K562 (cell line): ENCODE measurements at regions not wholly inside any gene's neighbourhood (a gene's known extent, or its start where the extent isn't known, plus 50 kb on each side); places are given as distances from the start of the nearest gene placed in this dataset.
A peak's percentile ranks its signal among the peaks of the same experiment; 100 is the strongest.

Experiments
- ARID2 ChIP-seq: fragments of 450-650 bp; IDR thresholded peaks from 2 replicates; pipeline ENCODE4 v1.6.1; 2017; ENCODE audit warnings: antibody characterized with exemption, mild to moderate bottlenecking
- ARNT ChIP-seq, 2 experiments: fragments of 450-650 bp; IDR thresholded peaks; 2 replicates each; pipeline ENCODE4 v1.6.1; 2016; ENCODE audit warnings: mild to moderate bottlenecking in 1 of 2
- CBX3 ChIP-seq, 2 experiments: IDR thresholded peaks; 1 replicate in 1 of 2; 2 replicates in 1 of 2; pipeline ENCODE4 v1.6.1; 2012; ENCODE audit warnings: inconsistent platforms in 2 of 2, low read length in 2 of 2, borderline replicate concordance in 1 of 2, control low read depth in 1 of 2
- DNMT1 ChIP-seq: fragments of 450-650 bp; IDR thresholded peaks from 2 replicates; pipeline ENCODE4 v1.6.1; 2016; ENCODE audit warnings: antibody characterized with exemption, mild to moderate bottlenecking
- GTF2F1 ChIP-seq: IDR thresholded peaks from 2 replicates; pipeline ENCODE4 v1.6.1; 2011; ENCODE audit warnings: low read depth, low read length, improper control_type of control experiment
- HMG20B ChIP-seq: fragments of 250-450 bp; sonication (Bioruptor Pico); IDR thresholded peaks from 2 replicates; pipeline ENCODE4 v1.5.0; 2021; ENCODE audit warnings: mild to moderate bottlenecking
- HNRNPUL1 ChIP-seq: fragments of 200-400 bp; formaldehyde crosslinking; IDR thresholded peaks from 2 replicates; pipeline ENCODE4 v1.6.1; 2017; ENCODE audit warnings: low read length
- MCM3 ChIP-seq: fragments of 450-650 bp; IDR thresholded peaks from 2 replicates; pipeline ENCODE4 v1.6.1; 2016
- MYC ChIP-seq, 2 experiments: fragments of 250-450 bp in 1 of 2; sonication (Bioruptor Pico) in 1 of 2; IDR thresholded peaks; 2 replicates each; pipeline versions ENCODE4 v1.5.1 to v1.6.1; 2012 to 2021; ENCODE audit warnings: low read depth in 2 of 2, borderline replicate concordance in 1 of 2, improper control_type of control experiment in 1 of 2, low read length in 1 of 2, mild to moderate bottlenecking in 1 of 2, moderate library complexity in 1 of 2
- RBFOX2 ChIP-seq: fragments of 200-400 bp; formaldehyde crosslinking; IDR thresholded peaks from 2 replicates; pipeline ENCODE4 v1.6.1; 2017; ENCODE audit warnings: low read depth, mild to moderate bottlenecking, low read length, moderate library complexity
- SIN3B ChIP-seq: fragments of 450-650 bp; IDR thresholded peaks from 2 replicates; pipeline ENCODE4 v1.6.1; 2017; ENCODE audit warnings: low read depth, mild to moderate bottlenecking, moderate library complexity
- THRAP3 ChIP-seq: fragments of 450-650 bp; IDR thresholded peaks from 2 replicates; pipeline ENCODE4 v1.6.1; 2016; ENCODE audit warnings: mild to moderate bottlenecking, inconsistent platforms, borderline replicate concordance
- ZNF23 ChIP-seq: fragments of 250-450 bp; sonication (Bioruptor Pico); IDR thresholded peaks from 2 replicates; pipeline ENCODE4 v1.4.0; 2020; ENCODE audit warnings: mild to moderate bottlenecking
- ZNF57 ChIP-seq: fragments of 450-650 bp; formaldehyde crosslinking; IDR thresholded peaks from 2 replicates; pipeline ENCODE4 v1.4.0; 2020; ENCODE audit warnings: mild to moderate bottlenecking, moderate library complexity
- TF ChIP-seq, protein P1 (sequence below), 2 experiments: IDR thresholded peaks; 2 replicates each; pipeline ENCODE4 v1.6.1; 2012; ENCODE audit warnings: improper control_type of control experiment in 2 of 2, low read depth in 2 of 2, low read length in 2 of 2, borderline replicate concordance in 1 of 2
- TF ChIP-seq, protein P2 (sequence below): fragments of 450-650 bp; formaldehyde crosslinking; IDR thresholded peaks from 2 replicates; pipeline ENCODE4 v1.4.0; 2020; ENCODE audit warnings: mild to moderate bottlenecking, moderate library complexity
- TF ChIP-seq, protein P3 (sequence below): sonication (generic); formaldehyde crosslinking; IDR thresholded peaks from 2 replicates; pipeline ENCODE4 v1.8.1; 2023; ENCODE audit warnings: mild to moderate bottlenecking, missing genetic modification reagents

DNA sequence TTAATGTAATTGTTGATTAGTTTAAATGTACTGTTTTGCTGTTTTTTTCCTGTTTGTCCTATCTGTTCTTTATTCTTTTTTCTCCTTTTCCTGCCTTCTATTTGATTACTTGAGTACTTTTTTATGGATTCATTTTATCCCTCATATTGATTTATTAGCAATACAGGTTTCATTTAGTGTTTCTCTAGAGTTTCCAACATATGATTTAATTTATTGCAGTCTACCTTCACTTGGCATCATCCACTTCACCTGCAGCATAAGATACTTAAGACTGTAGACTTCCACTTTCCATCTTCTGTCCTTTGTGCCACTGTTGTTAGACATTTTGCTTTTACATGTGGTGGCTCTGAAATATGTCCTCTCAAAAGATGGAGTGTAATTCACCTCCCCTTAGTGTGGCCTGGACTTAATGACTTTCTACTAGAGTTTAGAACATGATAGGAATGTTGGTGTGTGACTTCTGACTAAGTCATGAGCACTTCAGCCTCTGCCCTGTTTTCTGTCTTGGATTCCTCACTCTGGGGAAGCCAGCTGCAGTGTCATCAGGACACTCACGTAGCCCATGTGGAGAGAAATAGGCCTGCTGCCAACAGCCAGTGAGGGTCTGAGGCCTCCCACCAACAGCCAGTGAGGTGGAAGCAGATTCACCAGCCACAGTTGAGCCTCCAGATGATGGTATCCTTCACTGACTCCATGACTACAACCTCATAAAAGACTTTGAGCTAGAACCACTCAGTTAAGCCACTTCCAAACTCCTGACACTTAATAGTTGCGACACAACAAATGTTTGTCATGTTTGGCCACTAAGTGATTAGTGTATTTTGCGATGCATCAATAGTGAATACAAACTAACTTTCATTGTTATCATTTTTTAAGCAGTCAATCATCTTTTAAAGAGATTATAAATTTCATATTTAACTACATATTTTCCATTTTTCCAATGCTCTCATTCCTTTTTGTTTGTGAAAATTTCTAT is 643.5 kb upstream of the DPP6 start (continued):
- TF ChIP-seq THRAP3, result peak; percentile 93; the same call in 1 of the 2 replicates
- no peak for TF ChIP-seq ARID2
- TF ChIP-seq HMG20B (CRISPR knock-in tag), result 0 out of 2 replicates have a peak, but pooled peaks have one; percentile 19
- TF ChIP-seq, protein P1, sequence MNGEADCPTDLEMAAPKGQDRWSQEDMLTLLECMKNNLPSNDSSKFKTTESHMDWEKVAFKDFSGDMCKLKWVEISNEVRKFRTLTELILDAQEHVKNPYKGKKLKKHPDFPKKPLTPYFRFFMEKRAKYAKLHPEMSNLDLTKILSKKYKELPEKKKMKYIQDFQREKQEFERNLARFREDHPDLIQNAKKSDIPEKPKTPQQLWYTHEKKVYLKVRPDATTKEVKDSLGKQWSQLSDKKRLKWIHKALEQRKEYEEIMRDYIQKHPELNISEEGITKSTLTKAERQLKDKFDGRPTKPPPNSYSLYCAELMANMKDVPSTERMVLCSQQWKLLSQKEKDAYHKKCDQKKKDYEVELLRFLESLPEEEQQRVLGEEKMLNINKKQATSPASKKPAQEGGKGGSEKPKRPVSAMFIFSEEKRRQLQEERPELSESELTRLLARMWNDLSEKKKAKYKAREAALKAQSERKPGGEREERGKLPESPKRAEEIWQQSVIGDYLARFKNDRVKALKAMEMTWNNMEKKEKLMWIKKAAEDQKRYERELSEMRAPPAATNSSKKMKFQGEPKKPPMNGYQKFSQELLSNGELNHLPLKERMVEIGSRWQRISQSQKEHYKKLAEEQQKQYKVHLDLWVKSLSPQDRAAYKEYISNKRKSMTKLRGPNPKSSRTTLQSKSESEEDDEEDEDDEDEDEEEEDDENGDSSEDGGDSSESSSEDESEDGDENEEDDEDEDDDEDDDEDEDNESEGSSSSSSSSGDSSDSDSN (IDR thresholded peaks at IDR 0.05; ENCODE audit: borderline replicate concordance in 1 of 2, low read depth in 2 of 2, low read length in 2 of 2), result no peak
- no peak for TF ChIP-seq DNMT1
- TF ChIP-seq ARNT (IDR thresholded peaks at IDR 0.05), result no peak
- 0 out of 2 replicates have a peak, but pooled peaks have one; percentile 74 for TF ChIP-seq HNRNPUL1
- TF ChIP-seq RBFOX2, result peak; percentile 66
- TF ChIP-seq MCM3, result no peak
- peak in 1 of 2 experiments; percentile 87; a peak in 2 of 3 replicates for TF ChIP-seq CBX3 (IDR thresholded peaks at IDR 0.05; ENCODE audit: borderline replicate concordance in 1 of 2, low read length in 2 of 2)
- TF ChIP-seq, protein P2, sequence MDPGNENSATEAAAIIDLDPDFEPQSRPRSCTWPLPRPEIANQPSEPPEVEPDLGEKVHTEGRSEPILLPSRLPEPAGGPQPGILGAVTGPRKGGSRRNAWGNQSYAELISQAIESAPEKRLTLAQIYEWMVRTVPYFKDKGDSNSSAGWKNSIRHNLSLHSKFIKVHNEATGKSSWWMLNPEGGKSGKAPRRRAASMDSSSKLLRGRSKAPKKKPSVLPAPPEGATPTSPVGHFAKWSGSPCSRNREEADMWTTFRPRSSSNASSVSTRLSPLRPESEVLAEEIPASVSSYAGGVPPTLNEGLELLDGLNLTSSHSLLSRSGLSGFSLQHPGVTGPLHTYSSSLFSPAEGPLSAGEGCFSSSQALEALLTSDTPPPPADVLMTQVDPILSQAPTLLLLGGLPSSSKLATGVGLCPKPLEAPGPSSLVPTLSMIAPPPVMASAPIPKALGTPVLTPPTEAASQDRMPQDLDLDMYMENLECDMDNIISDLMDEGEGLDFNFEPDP (CRISPR knock-in tag), result peak; percentile 73
- TF ChIP-seq SIN3B, result no peak
- 0 out of 2 replicates have a peak, but pooled peaks have one; percentile 23 for TF ChIP-seq GTF2F1
- TF ChIP-seq ZNF23 (CRISPR knock-in tag), result 0 out of 2 replicates have a peak, but pooled peaks have one; percentile 11
- TF ChIP-seq MYC (IDR thresholded peaks at IDR 0.05; ENCODE audit: low read depth, low read length), result peak; percentile 44; the same call in 1 of the 2 replicates
- peak; percentile 61; the same call in 1 of the 2 replicates for TF ChIP-seq MYC (CRISPR knock-in tag; IDR thresholded peaks at IDR 0.05; ENCODE audit: borderline replicate concordance, low read depth)
- TF ChIP-seq, protein P3, sequence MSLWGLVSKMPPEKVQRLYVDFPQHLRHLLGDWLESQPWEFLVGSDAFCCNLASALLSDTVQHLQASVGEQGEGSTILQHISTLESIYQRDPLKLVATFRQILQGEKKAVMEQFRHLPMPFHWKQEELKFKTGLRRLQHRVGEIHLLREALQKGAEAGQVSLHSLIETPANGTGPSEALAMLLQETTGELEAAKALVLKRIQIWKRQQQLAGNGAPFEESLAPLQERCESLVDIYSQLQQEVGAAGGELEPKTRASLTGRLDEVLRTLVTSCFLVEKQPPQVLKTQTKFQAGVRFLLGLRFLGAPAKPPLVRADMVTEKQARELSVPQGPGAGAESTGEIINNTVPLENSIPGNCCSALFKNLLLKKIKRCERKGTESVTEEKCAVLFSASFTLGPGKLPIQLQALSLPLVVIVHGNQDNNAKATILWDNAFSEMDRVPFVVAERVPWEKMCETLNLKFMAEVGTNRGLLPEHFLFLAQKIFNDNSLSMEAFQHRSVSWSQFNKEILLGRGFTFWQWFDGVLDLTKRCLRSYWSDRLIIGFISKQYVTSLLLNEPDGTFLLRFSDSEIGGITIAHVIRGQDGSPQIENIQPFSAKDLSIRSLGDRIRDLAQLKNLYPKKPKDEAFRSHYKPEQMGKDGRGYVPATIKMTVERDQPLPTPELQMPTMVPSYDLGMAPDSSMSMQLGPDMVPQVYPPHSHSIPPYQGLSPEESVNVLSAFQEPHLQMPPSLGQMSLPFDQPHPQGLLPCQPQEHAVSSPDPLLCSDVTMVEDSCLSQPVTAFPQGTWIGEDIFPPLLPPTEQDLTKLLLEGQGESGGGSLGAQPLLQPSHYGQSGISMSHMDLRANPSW (CRISPR knock-in tag), result peak; percentile 73; the same call in 1 of the 2 replicates
- peak; percentile 74; the same call in 1 of the 2 replicates for TF ChIP-seq ZNF57
